ENCODE measurements at regions not wholly inside any gene's neighbourhood (a gene's known extent, or its start where the extent isn't known, plus 50 kb on each side); places are given as distances from the start of the nearest gene placed in this dataset.

DNA sequence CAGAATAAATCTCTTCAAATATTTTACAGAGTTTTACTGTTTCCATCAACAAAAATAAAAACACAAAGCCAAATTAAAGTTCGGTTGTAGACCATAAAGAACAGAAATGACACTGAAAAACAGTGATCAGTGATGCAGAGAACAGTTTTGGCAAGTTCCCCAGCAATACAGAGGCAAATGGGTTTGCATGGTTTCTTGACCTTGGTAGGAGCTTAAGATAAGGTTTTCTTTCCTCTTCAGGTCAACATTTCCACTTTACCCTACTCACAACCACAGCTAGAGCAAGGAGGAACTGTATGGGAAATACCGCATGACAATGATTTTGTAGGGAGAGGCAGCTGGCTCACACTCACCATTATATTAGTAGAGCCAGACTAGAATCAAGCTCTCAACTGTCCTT is 199.5 kb downstream of the SH2D4B start:
- H3K36me3 ChIP-seq (ENCODE audit: control insufficient read depth, insufficient read depth, low read length) = no peaks in the 10 kb centered on the region
- TF ChIP-seq EZH2 (IDR thresholded peaks at IDR 0.05; ENCODE audit: low read length, missing control alignments) = no peak
- TF ChIP-seq, protein P1, sequence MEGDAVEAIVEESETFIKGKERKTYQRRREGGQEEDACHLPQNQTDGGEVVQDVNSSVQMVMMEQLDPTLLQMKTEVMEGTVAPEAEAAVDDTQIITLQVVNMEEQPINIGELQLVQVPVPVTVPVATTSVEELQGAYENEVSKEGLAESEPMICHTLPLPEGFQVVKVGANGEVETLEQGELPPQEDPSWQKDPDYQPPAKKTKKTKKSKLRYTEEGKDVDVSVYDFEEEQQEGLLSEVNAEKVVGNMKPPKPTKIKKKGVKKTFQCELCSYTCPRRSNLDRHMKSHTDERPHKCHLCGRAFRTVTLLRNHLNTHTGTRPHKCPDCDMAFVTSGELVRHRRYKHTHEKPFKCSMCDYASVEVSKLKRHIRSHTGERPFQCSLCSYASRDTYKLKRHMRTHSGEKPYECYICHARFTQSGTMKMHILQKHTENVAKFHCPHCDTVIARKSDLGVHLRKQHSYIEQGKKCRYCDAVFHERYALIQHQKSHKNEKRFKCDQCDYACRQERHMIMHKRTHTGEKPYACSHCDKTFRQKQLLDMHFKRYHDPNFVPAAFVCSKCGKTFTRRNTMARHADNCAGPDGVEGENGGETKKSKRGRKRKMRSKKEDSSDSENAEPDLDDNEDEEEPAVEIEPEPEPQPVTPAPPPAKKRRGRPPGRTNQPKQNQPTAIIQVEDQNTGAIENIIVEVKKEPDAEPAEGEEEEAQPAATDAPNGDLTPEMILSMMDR (conservative IDR thresholded peaks at IDR 0.05 in 1 of 2, IDR thresholded peaks at IDR 0.05 in 1 of 2; ENCODE audit: low read depth in 1 of 2, low read length in 2 of 2) = no peak

DNA sequence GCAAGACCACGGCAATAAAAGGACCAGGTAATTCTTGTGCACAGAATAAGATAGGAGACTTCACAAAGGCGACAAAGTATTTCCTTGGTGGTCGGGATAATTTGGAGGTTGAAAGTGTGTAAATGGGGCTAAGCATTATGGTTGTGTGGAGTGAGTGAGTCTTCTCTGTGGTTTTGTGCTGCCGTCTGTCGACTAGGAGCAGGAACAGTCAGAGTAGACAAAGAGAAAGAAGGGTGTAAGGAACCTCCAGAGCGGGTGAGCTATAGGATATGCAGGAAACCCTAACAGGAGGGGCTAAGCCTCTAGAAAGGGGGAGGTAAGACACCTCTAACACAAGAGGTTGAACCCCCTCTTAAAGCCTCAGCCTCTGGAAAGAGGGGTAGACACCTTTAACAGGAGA is 201.6 kb downstream of the SH2D4B start:
- H2AFZ ChIP-seq (ENCODE audit: low read length) = no peak overlapping the region
- H3K4me3 ChIP-seq (replicated peaks in 1 of 4; ENCODE audit: control extremely low read depth in 1 of 4, insufficient read depth in 1 of 4, low read depth in 3 of 4, low read length in 4 of 4) = no peak overlapping the region
- TF ChIP-seq, protein P1 (conservative IDR thresholded peaks at IDR 0.05 in 1 of 2, IDR thresholded peaks at IDR 0.05 in 1 of 2; ENCODE audit: low read depth in 1 of 2, low read length in 2 of 2) = no peak
- no peak for TF ChIP-seq EZH2 (IDR thresholded peaks at IDR 0.05; ENCODE audit: low read length, missing control alignments)
- H3K4me1 ChIP-seq (ENCODE audit: control insufficient read depth, extremely low read depth, insufficient read depth, low read length) = no peaks in the 10 kb centered on the region
- DNase-seq (ENCODE audit: low read depth in 2 of 2) = no peak
- no peak overlapping the region for H3K27ac ChIP-seq (ENCODE audit: insufficient read depth, low read length)
- no peaks in the 10 kb centered on the region for H3K79me2 ChIP-seq (ENCODE audit: control insufficient read depth, insufficient read depth, low read length)
- no peaks in the 10 kb centered on the region for H3K36me3 ChIP-seq (ENCODE audit: control insufficient read depth, insufficient read depth, low read length)
- H4K20me1 ChIP-seq (ENCODE audit: control insufficient read depth, extremely low read depth, insufficient read depth, low read length) = no peaks in the 10 kb centered on the region
- H3K9me3 ChIP-seq (ENCODE audit: control insufficient read depth, insufficient read depth, low read depth, low read length) = no peaks in the 10 kb centered on the region
- H3K9ac ChIP-seq (ENCODE audit: insufficient read depth, low read length) = no peak overlapping the region
- no peak overlapping the region for H3K4me2 ChIP-seq (ENCODE audit: extremely low read depth, insufficient read depth, low read length)
- no peaks in the 10 kb centered on the region for H3K27me3 ChIP-seq (ENCODE audit: control insufficient read depth, insufficient read depth, low read length)

More for the DNA sequence above, 199.5 kb downstream of the SH2D4B start:
- Histone ChIP-seq H3K27me3 (ENCODE audit: control insufficient read depth, insufficient read depth, low read length) (no peaks in the 10 kb centered on the region), H3K4me3 (replicated peaks in 1 of 4; ENCODE audit: control extremely low read depth in 1 of 4, insufficient read depth in 1 of 4, low read depth in 3 of 4, low read length in 4 of 4) (no peak overlapping the region), H4K20me1 (ENCODE audit: control insufficient read depth, extremely low read depth, insufficient read depth, low read length) (no peaks in the 10 kb centered on the region), H3K4me2 (ENCODE audit: extremely low read depth, insufficient read depth, low read length) (no peak overlapping the region), H3K79me2 (ENCODE audit: control insufficient read depth, insufficient read depth, low read length) (no peaks in the 10 kb centered on the region), H3K27ac (ENCODE audit: insufficient read depth, low read length) (no peak overlapping the region), H3K9me3 (ENCODE audit: control insufficient read depth, insufficient read depth, low read depth, low read length) (no peaks in the 10 kb centered on the region), H3K9ac (ENCODE audit: insufficient read depth, low read length) (no peak overlapping the region), H2AFZ (ENCODE audit: low read length) (no peak overlapping the region), H3K4me1 (ENCODE audit: control insufficient read depth, extremely low read depth, insufficient read depth, low read length) (no peaks in the 10 kb centered on the region)
- DNase-seq (ENCODE audit: low read depth in 2 of 2) = no peak

DNA sequence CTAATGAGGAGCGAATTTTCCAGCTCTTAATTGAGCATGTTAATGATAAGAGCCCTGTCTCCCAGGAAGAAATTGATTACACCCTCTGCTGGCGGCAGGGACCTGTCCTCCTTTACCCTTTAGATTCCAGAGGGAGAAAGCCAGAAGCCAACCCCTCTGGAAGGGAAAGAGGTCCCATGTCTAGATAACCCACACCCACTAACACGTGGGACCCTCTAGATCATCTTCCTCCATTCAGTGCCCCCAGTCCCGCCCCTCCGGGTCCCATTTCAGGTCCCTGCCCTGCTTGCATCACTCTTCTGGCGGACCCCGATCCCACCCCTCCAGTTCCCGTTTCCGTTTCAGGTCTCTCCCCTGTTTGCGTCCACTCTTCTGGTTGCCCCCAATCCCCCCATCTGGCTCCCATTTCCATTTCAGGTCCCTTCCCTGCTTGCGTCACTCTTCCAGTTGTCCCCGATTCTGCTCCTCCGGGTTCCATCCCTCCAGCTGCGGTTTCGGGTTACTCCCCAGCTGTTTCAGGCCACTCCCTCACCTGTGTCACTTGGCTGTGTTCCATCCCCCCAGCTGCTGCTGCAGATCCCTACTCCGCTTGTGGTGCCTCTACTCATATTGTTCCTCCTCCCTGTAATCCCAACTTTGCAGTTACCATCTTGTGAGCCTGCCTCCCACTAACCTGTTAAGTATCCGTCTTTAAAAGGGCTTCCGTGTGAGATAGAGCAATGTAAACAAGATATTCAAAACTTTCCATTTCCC is 202.4 kb downstream of the SH2D4B start:
- H3K4me1 ChIP-seq (ENCODE audit: control insufficient read depth, extremely low read depth, insufficient read depth, low read length) = no peaks in the 10 kb centered on the region
- H4K20me1 ChIP-seq (ENCODE audit: control insufficient read depth, extremely low read depth, insufficient read depth, low read length) = no peaks in the 10 kb centered on the region
- no peak overlapping the region for H3K4me2 ChIP-seq (ENCODE audit: extremely low read depth, insufficient read depth, low read length)
- DNase-seq (ENCODE audit: low read depth in 2 of 2) = no peak
- H2AFZ ChIP-seq (ENCODE audit: low read length) = no peak overlapping the region
- no peaks in the 10 kb centered on the region for H3K36me3 ChIP-seq (ENCODE audit: control insufficient read depth, insufficient read depth, low read length)
- H3K9ac ChIP-seq (ENCODE audit: insufficient read depth, low read length) = no peak overlapping the region
- no peaks in the 10 kb centered on the region for H3K9me3 ChIP-seq (ENCODE audit: control insufficient read depth, insufficient read depth, low read depth, low read length)
- no peak overlapping the region for H3K27ac ChIP-seq (ENCODE audit: insufficient read depth, low read length)
- no peaks in the 10 kb centered on the region for H3K27me3 ChIP-seq (ENCODE audit: control insufficient read depth, insufficient read depth, low read length)
- H3K4me3 ChIP-seq (replicated peaks in 1 of 4; ENCODE audit: control extremely low read depth in 1 of 4, insufficient read depth in 1 of 4, low read depth in 3 of 4, low read length in 4 of 4) = no peak overlapping the region
- no peaks in the 10 kb centered on the region for H3K79me2 ChIP-seq (ENCODE audit: control insufficient read depth, insufficient read depth, low read length)
- TF ChIP-seq, protein P1 (conservative IDR thresholded peaks at IDR 0.05 in 1 of 2, IDR thresholded peaks at IDR 0.05 in 1 of 2; ENCODE audit: low read depth in 1 of 2, low read length in 2 of 2) = no peak
- no peak for TF ChIP-seq EZH2 (IDR thresholded peaks at IDR 0.05; ENCODE audit: low read length, missing control alignments)

Data from fibroblast of lung (primary cell).